Vagina (tissue), 2 donors: ENCODE measurements at regions not wholly inside any gene's neighbourhood (a gene's known extent, or its start where the extent isn't known, plus 50 kb on each side); places are given as distances from the start of the nearest gene placed in this dataset.

Experiments used
- POLR2A ChIP-seq, 2 donors: fragments of 450-650 bp; IDR thresholded peaks; one replicate each; pipeline ENCODE4 v1.6.1; 2017; ENCODE audit warnings: antibody characterized with exemption in 2 of 2, mild to moderate bottlenecking in 2 of 2, moderate library complexity in 2 of 2
- POLR2AphosphoS5 ChIP-seq, 2 donors: sonication (generic); formaldehyde crosslinking; IDR thresholded peaks; one replicate each; pipeline ENCODE4 v1.9.0; 2017; ENCODE audit warnings: antibody characterized with exemption in 2 of 2, mild to moderate bottlenecking in 2 of 2, low read depth in 1 of 2; ENCODE audit not compliant: insufficient read depth in 1 of 2
- TF ChIP-seq, protein P1 (sequence below), 3 experiments: fragments of 450-650 bp in 2 of 3; fragments of 200-600 bp in 1 of 3; sonication (generic) in 1 of 3; IDR thresholded peaks; one replicate each; pipeline ENCODE4 v1.5.1; 2017 to 2019; ENCODE audit warnings: antibody characterized with exemption in 3 of 3, mild to moderate bottlenecking in 2 of 3, moderate library complexity in 2 of 3

DNA sequence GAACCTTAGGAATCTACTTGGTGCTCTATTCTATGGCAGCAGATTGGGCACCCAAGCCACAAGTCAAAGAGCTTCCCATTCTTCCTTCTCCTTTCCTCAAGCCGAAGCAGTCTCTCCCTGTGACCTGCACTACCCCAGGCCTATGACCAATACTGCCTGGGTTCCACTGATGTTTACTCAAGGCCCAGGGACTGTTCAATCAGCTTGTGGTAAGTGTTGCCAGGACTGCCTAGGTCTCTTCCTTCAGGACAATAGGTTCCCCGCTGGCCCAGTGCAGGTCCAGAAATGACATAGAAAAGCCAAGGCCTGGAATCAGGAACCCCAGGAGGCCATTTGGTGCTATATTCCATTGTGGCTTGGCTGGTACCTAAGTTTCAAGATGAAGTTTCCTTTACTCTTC, 397.9 kb downstream of the ZIC4 start:
- TF ChIP-seq, protein P1, sequence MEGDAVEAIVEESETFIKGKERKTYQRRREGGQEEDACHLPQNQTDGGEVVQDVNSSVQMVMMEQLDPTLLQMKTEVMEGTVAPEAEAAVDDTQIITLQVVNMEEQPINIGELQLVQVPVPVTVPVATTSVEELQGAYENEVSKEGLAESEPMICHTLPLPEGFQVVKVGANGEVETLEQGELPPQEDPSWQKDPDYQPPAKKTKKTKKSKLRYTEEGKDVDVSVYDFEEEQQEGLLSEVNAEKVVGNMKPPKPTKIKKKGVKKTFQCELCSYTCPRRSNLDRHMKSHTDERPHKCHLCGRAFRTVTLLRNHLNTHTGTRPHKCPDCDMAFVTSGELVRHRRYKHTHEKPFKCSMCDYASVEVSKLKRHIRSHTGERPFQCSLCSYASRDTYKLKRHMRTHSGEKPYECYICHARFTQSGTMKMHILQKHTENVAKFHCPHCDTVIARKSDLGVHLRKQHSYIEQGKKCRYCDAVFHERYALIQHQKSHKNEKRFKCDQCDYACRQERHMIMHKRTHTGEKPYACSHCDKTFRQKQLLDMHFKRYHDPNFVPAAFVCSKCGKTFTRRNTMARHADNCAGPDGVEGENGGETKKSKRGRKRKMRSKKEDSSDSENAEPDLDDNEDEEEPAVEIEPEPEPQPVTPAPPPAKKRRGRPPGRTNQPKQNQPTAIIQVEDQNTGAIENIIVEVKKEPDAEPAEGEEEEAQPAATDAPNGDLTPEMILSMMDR (IDR thresholded peaks at IDR 0.05): no peak
- TF ChIP-seq POLR2A (IDR thresholded peaks at IDR 0.05) (no peak), POLR2AphosphoS5 (IDR thresholded peaks at IDR 0.05; ENCODE audit: insufficient read depth in 1 of 2, low read depth in 1 of 2) (no peak)
